22Rv1 (cell line): ENCODE measurements at regions not wholly inside any gene's neighbourhood (a gene's known extent, or its start where the extent isn't known, plus 50 kb on each side); places are given as distances from the start of the nearest gene placed in this dataset.

Source experiments
- ZFX ChIP-seq: fragments of 450-650 bp; IDR thresholded peaks from 2 replicates; pipeline ENCODE4 v1.6.1; 2017; ENCODE audit warnings: antibody characterized with exemption, borderline replicate concordance
- TF ChIP-seq, protein P1 (sequence below): fragments of 450-650 bp; IDR thresholded peaks from 2 replicates; pipeline ENCODE4 v1.5.1; 2017; ENCODE audit warnings: mild to moderate bottlenecking

DNA sequence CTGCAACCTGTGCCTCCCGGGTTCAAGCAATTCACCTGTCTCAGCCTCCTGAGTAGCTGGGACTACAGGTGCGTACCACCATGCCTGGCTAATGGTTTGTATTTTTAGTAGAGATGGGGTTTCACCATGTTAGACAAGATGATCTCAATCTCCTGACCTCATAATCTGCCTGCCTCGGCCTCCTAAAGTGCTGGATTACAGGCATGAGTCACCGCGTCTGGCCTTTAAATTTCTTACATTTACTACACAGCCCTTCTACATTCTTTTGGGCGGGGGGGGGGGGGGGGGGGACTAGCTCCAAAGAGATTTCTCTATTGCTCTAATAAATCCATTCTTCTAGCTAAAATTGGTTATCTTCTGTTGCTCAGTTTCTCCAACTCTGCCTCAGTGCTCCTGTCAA lies 964.9 kb upstream of the ACVR2A start:
- TF ChIP-seq, protein P1, sequence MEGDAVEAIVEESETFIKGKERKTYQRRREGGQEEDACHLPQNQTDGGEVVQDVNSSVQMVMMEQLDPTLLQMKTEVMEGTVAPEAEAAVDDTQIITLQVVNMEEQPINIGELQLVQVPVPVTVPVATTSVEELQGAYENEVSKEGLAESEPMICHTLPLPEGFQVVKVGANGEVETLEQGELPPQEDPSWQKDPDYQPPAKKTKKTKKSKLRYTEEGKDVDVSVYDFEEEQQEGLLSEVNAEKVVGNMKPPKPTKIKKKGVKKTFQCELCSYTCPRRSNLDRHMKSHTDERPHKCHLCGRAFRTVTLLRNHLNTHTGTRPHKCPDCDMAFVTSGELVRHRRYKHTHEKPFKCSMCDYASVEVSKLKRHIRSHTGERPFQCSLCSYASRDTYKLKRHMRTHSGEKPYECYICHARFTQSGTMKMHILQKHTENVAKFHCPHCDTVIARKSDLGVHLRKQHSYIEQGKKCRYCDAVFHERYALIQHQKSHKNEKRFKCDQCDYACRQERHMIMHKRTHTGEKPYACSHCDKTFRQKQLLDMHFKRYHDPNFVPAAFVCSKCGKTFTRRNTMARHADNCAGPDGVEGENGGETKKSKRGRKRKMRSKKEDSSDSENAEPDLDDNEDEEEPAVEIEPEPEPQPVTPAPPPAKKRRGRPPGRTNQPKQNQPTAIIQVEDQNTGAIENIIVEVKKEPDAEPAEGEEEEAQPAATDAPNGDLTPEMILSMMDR, result no peak
- TF ChIP-seq ZFX, result no peak
